ENCODE measurements at regions not wholly inside any gene's neighbourhood (a gene's known extent, or its start where the extent isn't known, plus 50 kb on each side); places are given as distances from the start of the nearest gene placed in this dataset.
A peak's percentile ranks its signal among the peaks of the same experiment; 100 is the strongest.

- Histone ChIP-seq H3K36me3 (ENCODE audit: low read depth) (no peaks in the 10 kb centered on the region), H3K4me3 (no peak overlapping the region), H3K9me3 (no peaks in the 10 kb centered on the region), H3K4me1 (ENCODE audit: low read depth) (no peaks in the 10 kb centered on the region)
- no peak for DNase-seq
- no peak for ATAC-seq
- TF ChIP-seq, protein P1, sequence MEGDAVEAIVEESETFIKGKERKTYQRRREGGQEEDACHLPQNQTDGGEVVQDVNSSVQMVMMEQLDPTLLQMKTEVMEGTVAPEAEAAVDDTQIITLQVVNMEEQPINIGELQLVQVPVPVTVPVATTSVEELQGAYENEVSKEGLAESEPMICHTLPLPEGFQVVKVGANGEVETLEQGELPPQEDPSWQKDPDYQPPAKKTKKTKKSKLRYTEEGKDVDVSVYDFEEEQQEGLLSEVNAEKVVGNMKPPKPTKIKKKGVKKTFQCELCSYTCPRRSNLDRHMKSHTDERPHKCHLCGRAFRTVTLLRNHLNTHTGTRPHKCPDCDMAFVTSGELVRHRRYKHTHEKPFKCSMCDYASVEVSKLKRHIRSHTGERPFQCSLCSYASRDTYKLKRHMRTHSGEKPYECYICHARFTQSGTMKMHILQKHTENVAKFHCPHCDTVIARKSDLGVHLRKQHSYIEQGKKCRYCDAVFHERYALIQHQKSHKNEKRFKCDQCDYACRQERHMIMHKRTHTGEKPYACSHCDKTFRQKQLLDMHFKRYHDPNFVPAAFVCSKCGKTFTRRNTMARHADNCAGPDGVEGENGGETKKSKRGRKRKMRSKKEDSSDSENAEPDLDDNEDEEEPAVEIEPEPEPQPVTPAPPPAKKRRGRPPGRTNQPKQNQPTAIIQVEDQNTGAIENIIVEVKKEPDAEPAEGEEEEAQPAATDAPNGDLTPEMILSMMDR (IDR thresholded peaks at IDR 0.05): no peak
- intact Hi-C loops (cut with DNase I, micrococcal nuclease): no loop called here
Observed at GRCh38 chr1:164223378-164223777, 335.6 kb upstream of the PBX1 start.

- DNase-seq (no peak), ATAC-seq (no peak)
- TF ChIP-seq, protein P1 (IDR thresholded peaks at IDR 0.05): no peak
- intact Hi-C loops (cut with DNase I, micrococcal nuclease): no loop called here
- Histone ChIP-seq H3K9me3 (no peaks in the 10 kb centered on the region), H3K4me3 (no peak overlapping the region), H3K4me1 (ENCODE audit: low read depth) (no peaks in the 10 kb centered on the region), H3K36me3 (ENCODE audit: low read depth) (no peaks in the 10 kb centered on the region)
Observed at GRCh38 chr1:164225011-164225410, 334.0 kb upstream of the PBX1 start.

GRCh38 chr1:164226977-164227376, 332.0 kb upstream of the PBX1 start:
- ATAC-seq (no peak), DNase-seq (no peak)
- no peaks in the 10 kb centered on the region for H3K36me3 ChIP-seq (ENCODE audit: low read depth)
- TF ChIP-seq, protein P1 (IDR thresholded peaks at IDR 0.05): no peak
- intact Hi-C loops (cut with DNase I, micrococcal nuclease): no loop called here
- H3K9me3 ChIP-seq: no peaks in the 10 kb centered on the region
- no peak overlapping the region for H3K4me3 ChIP-seq
- no peaks in the 10 kb centered on the region for H3K4me1 ChIP-seq (ENCODE audit: low read depth)

DNA sequence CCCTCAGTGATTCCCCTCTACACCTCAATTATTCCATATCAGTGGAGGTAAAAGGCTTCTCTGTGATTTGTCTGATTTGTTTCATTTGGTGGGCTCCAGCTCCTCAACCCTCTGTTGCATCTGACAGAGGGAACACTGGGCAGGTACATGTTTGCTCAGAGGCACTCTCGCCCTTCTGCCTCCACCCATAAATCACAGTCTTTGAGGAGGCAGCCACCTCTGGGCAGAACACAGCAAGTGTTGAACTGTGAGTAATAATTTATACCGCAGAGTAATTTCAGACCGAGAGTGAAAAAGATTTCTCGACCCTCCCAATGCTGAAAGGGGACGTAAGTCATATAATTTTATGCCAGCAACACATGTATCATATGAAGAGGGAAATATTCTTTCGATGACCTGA, 330.1 kb upstream of the PBX1 start:
- Histone ChIP-seq H3K36me3 (ENCODE audit: low read depth) (no peaks in the 10 kb centered on the region), H3K9me3 (no peaks in the 10 kb centered on the region), H3K4me1 (ENCODE audit: low read depth) (no peaks in the 10 kb centered on the region), H3K4me3 (no peak overlapping the region)
- TF ChIP-seq, protein P1 (IDR thresholded peaks at IDR 0.05): no peak
- intact Hi-C loops (cut with DNase I, micrococcal nuclease): no loop called here
- ATAC-seq (no peak), DNase-seq (no peak)

GRCh38 chr1:164233149-164233548, 325.8 kb upstream of the PBX1 start:
- H3K4me1 ChIP-seq (ENCODE audit: low read depth): no peaks in the 10 kb centered on the region
- intact Hi-C loops (cut with DNase I, micrococcal nuclease): no loop called here
- H3K4me3 ChIP-seq: no peak overlapping the region
- H3K36me3 ChIP-seq (ENCODE audit: low read depth): no peaks in the 10 kb centered on the region
- TF ChIP-seq, protein P1 (IDR thresholded peaks at IDR 0.05): no peak
- peaks cover 4% of the 10 kb centered on the region for H3K9me3 ChIP-seq
- ATAC-seq (no peak), DNase-seq (no peak)

DNA sequence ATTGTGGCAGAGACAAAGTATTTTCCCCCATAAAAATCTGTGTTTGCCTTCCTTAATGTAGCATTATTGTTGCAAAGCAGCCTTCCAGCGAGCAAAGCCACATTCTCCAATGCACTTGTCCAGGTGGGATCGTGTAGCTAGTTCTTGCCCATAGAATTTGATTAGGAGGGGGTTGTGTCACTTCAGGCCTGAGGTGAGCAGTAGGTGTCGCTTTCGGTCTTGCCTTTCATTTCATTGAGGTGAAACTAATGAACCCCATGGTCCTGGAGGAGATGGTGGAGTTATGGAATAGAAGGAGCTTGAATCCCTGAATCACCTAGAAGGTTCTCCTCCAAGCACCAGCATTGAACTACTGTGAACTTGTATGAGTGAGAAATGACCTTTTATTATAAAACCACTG, 318.9 kb upstream of the PBX1 start:
- TF ChIP-seq, protein P1 (IDR thresholded peaks at IDR 0.05): no peak
- Histone ChIP-seq H3K9me3 (no peaks in the 10 kb centered on the region), H3K4me1 (ENCODE audit: low read depth) (no peaks in the 10 kb centered on the region), H3K4me3 (no peak overlapping the region), H3K36me3 (ENCODE audit: low read depth) (no peaks in the 10 kb centered on the region)
- DNase-seq (peak in 1 of 3 donors; percentile 9), ATAC-seq (no peak)
- intact Hi-C loops (cut with DNase I, micrococcal nuclease): no loop called here
